Keratinocyte (primary cell): ENCODE measurements at regions not wholly inside any gene's neighbourhood (a gene's known extent, or its start where the extent isn't known, plus 50 kb on each side); places are given as distances from the start of the nearest gene placed in this dataset.

Experiments used
- DNase-seq: peaks from one replicate; pipeline ENCODE4 v3.0.0-alpha.2; 2011; ENCODE audit warnings: low read depth, missing footprints, low spot score
- FAIRE-seq: peaks from 2 replicates; lab custom pipeline; 2011; peaks lifted over from hg19 to GRCh38; lab: Jason Lieb, UNC
- H2AFZ ChIP-seq: 2 replicates; pipeline ENCODE4 v1.6.0; 2012; ENCODE audit warnings: low read length, control low read depth, inconsistent platforms; ENCODE audit not compliant: control insufficient read depth
- H3K27ac ChIP-seq: 2 replicates; pipeline ENCODE4 v1.5.1; 2011; ENCODE audit warnings: low read length; ENCODE audit not compliant: control insufficient read depth, insufficient read depth
- H3K27me3 ChIP-seq: 3 replicates; pipeline ENCODE4 v1.6.0; 2011; ENCODE audit warnings: low read length; ENCODE audit not compliant: control insufficient read depth, insufficient read depth; ENCODE audit errors: extremely low read depth
- H3K36me3 ChIP-seq, 2 experiments: 2 replicates in 1 of 2; 3 replicates in 1 of 2; pipeline ENCODE4 v1.5.1; 2011; ENCODE audit warnings: low read length in 2 of 2, mild to moderate bottlenecking in 1 of 2; ENCODE audit not compliant: control insufficient read depth in 2 of 2, insufficient read depth in 2 of 2; ENCODE audit errors: extremely low read depth in 1 of 2
- H3K4me1 ChIP-seq: 3 replicates; pipeline ENCODE4 v1.5.1; 2011; ENCODE audit warnings: low read length; ENCODE audit not compliant: control insufficient read depth, insufficient read depth; ENCODE audit errors: extremely low read depth
- H3K4me2 ChIP-seq: 3 replicates; pipeline ENCODE4 v1.6.0; 2011; ENCODE audit warnings: low read depth, low read length; ENCODE audit not compliant: control insufficient read depth, insufficient read depth; ENCODE audit errors: extremely low read depth
- H3K4me3 ChIP-seq, 3 experiments: fragments of 200-600 bp in 1 of 3; sonication (generic) in 1 of 3; 2 replicates in 2 of 3; 3 replicates in 1 of 3; pipeline ENCODE4 v1.5.1; 2011 to 2016; ENCODE audit warnings: low read length in 3 of 3, mild to moderate bottlenecking in 3 of 3, control low read depth in 2 of 3, inconsistent platforms in 1 of 3, low read depth in 1 of 3, mixed read lengths in 1 of 3, mixed run types in 1 of 3, moderate library complexity in 1 of 3; ENCODE audit not compliant: control insufficient read depth in 2 of 3, insufficient read depth in 2 of 3; ENCODE audit errors: extremely low read depth in 1 of 3
- H3K79me2 ChIP-seq: 2 replicates; pipeline ENCODE4 v1.6.0; 2012; ENCODE audit warnings: low read length; ENCODE audit not compliant: control insufficient read depth, insufficient read depth
- H3K9ac ChIP-seq: 3 replicates; pipeline ENCODE4 v1.6.0; 2011; ENCODE audit warnings: low read length; ENCODE audit not compliant: control insufficient read depth, insufficient read depth; ENCODE audit errors: extremely low read depth
- H3K9me1 ChIP-seq: 3 replicates; pipeline ENCODE4 v1.6.0; 2011; ENCODE audit warnings: low read length; ENCODE audit not compliant: control insufficient read depth, insufficient read depth; ENCODE audit errors: extremely low read depth
- H3K9me3 ChIP-seq: 2 replicates; pipeline ENCODE4 v1.5.1; 2012; ENCODE audit warnings: low read depth, low read length; ENCODE audit not compliant: control insufficient read depth
- H4K20me1 ChIP-seq: 3 replicates; pipeline ENCODE4 v1.6.0; 2011; ENCODE audit warnings: low read length; ENCODE audit not compliant: control insufficient read depth, insufficient read depth; ENCODE audit errors: extremely low read depth
- EZH2 ChIP-seq: IDR thresholded peaks from one replicate; pipeline ENCODE4 v1.6.1; 2012; ENCODE audit warnings: inconsistent platforms, mild to moderate bottlenecking, low read length, moderate library complexity
- dilution Hi-C: fragments of 300-500 bp; cut with MboI; formaldehyde crosslinking; loops from one replicate; pipeline ENCODE4 v1.7.0; 2020; ENCODE audit warnings: low sequenced_read_pairs; ENCODE audit not compliant: extremely low pct_ligation_motif_present
- TF ChIP-seq, protein P1 (sequence below), 3 experiments: IDR thresholded peaks in 1 of 3; conservative IDR thresholded peaks in 1 of 3; optimal IDR thresholded peaks in 1 of 3; 2 replicates in 2 of 3; 3 replicates in 1 of 3; pipeline versions ENCODE3 to v1.5.1; 2011; ENCODE audit warnings: low read length in 3 of 3, mild to moderate bottlenecking in 3 of 3, moderate library complexity in 2 of 3, control low read depth in 1 of 3, inconsistent platforms in 1 of 3; ENCODE audit not compliant: insufficient read depth in 2 of 3; ENCODE audit errors: extremely low read depth in 1 of 3

GRCh38 chr15:53209396-53210042, 419.4 kb upstream of the ONECUT1 start:
- Histone ChIP-seq H3K36me3 (no peaks in the 10 kb centered on the region), H4K20me1 (no peaks in the 10 kb centered on the region), H3K4me2 (no peak overlapping the region), H3K27me3 (no peaks in the 10 kb centered on the region), H3K9ac (no peak overlapping the region), H3K9me3 (no peaks in the 10 kb centered on the region), H3K4me3 (no peak overlapping the region), H3K27ac (no peak overlapping the region), H3K79me2 (no peaks in the 10 kb centered on the region), H2AFZ (no peak overlapping the region), H3K4me1 (no peaks in the 10 kb centered on the region), H3K9me1 (no peaks in the 10 kb centered on the region)
- FAIRE-seq (no peak), DNase-seq (no peak)
- TF ChIP-seq EZH2 = no peak
- TF ChIP-seq, protein P1, sequence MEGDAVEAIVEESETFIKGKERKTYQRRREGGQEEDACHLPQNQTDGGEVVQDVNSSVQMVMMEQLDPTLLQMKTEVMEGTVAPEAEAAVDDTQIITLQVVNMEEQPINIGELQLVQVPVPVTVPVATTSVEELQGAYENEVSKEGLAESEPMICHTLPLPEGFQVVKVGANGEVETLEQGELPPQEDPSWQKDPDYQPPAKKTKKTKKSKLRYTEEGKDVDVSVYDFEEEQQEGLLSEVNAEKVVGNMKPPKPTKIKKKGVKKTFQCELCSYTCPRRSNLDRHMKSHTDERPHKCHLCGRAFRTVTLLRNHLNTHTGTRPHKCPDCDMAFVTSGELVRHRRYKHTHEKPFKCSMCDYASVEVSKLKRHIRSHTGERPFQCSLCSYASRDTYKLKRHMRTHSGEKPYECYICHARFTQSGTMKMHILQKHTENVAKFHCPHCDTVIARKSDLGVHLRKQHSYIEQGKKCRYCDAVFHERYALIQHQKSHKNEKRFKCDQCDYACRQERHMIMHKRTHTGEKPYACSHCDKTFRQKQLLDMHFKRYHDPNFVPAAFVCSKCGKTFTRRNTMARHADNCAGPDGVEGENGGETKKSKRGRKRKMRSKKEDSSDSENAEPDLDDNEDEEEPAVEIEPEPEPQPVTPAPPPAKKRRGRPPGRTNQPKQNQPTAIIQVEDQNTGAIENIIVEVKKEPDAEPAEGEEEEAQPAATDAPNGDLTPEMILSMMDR (optimal IDR thresholded peaks at IDR 0.05 in 1 of 3, IDR thresholded peaks at IDR 0.05 in 1 of 3, conservative IDR thresholded peaks at IDR 0.05 in 1 of 3; ENCODE audit: extremely low read depth in 1 of 3, insufficient read depth in 2 of 3, low read length in 3 of 3) = no peak
- dilution Hi-C loops = no loop called here

- no peaks in the 10 kb centered on the region for H3K4me1 ChIP-seq
Measured at GRCh38 chr15:53208751-53209150, 418.6 kb upstream of the ONECUT1 start.

More at GRCh38 chr15:53208751-53209150, 418.6 kb upstream of the ONECUT1 start:
- no peak overlapping the region for H2AFZ ChIP-seq
- no peaks in the 10 kb centered on the region for H4K20me1 ChIP-seq
- no peaks in the 10 kb centered on the region for H3K9me3 ChIP-seq
- no peak for DNase-seq
- FAIRE-seq = no peak
- dilution Hi-C loops = no loop called here
- no peak overlapping the region for H3K4me2 ChIP-seq
- no peaks in the 10 kb centered on the region for H3K36me3 ChIP-seq
- no peak overlapping the region for H3K4me3 ChIP-seq
- no peaks in the 10 kb centered on the region for H3K79me2 ChIP-seq
- H3K9ac ChIP-seq = no peak overlapping the region
- no peak overlapping the region for H3K27ac ChIP-seq
- H3K27me3 ChIP-seq = no peaks in the 10 kb centered on the region
- no peaks in the 10 kb centered on the region for H3K9me1 ChIP-seq
- TF ChIP-seq EZH2 = no peak
- TF ChIP-seq, protein P1 (optimal IDR thresholded peaks at IDR 0.05 in 1 of 3, IDR thresholded peaks at IDR 0.05 in 1 of 3, conservative IDR thresholded peaks at IDR 0.05 in 1 of 3; ENCODE audit: extremely low read depth in 1 of 3, insufficient read depth in 2 of 3, low read length in 3 of 3) = no peak
